ENCODE measurements at regions not wholly inside any gene's neighbourhood (a gene's known extent, or its start where the extent isn't known, plus 50 kb on each side); places are given as distances from the start of the nearest gene placed in this dataset.
"Not testable (repeated sequence)": the region's sequence is repeated elsewhere in the genome, so short reads cannot be mapped to it uniquely, and the experiment has no call there.

DNA sequence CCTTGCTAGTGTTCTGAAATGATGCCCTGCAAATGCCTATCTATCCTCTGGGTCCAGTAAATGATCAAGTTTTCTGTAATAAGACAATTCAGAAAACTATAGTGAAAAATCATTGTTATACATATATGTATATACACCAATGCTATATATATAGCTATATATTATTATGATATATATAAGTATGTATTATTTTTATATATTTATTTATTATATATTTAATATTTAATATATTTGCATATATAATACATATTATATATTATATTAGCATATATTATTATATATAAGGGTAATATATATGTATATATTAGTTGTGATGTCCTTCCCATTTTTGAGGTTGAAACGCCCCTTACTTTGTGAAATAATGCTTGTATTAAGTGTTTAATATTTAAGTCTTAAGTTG lies 181.4 kb upstream of the CACNA2D1 start:
- DNase-seq (ENCODE audit: low spot score): no peak

DNA sequence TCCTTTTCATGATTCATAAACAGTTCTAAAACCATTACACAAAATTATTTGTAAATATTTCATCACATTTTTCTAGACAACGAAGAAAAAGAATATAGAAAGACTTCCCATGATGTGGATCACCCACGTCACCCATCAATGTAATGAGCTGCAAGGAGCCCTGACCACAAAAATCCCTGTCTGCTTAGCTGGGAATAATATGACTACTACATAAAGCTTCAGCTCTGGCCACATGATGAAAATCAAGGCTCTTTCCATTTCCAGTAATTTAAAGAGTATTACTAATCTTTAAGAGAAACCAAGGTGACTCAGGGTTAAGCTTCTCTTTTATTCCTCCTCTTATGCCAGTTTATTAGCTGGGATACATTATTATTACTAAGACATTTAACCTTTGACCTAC lies 180.8 kb upstream of the CACNA2D1 start:
- no peak for DNase-seq (ENCODE audit: low spot score)

DNA sequence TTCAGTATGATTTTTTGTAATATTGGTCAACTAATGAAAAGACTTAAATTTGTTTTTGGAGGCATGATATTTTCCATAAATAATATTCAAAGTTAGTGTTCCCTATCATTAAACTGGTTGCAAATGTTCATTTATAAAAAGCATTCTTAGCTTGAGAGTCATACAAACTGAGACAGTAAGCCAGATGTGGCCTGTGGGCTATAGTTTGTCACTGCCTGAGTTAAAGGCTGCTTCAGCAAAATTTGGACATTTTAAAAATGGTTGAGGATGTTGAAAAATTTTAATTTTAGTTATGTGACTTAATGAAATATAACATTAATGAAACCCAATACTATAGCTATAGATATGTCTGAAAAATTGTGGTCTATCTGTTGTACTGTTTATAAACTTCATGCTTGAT lies 180.2 kb upstream of the CACNA2D1 start:
- no peak for DNase-seq (ENCODE audit: low spot score)

DNA sequence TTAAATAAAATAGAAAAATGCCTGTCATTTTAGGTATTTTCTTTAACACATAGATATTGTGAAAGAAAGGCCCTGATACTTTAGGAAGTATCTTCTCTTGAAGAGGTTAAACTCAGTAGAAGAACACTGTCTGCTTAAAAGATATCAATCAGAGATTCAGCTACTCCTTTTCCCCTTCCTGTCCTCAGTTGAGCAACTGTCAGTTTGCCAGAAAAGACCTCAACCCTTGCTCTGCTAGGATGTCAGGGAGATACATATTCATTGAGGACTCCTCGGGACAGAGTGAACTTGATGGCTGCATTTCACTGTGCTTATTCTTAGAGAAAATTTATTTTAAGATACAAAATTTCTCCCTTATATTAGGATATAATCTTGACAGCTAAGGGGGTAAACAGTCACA lies 173.6 kb upstream of the CACNA2D1 start:
- DNase-seq (ENCODE audit: low spot score): no peak

DNA sequence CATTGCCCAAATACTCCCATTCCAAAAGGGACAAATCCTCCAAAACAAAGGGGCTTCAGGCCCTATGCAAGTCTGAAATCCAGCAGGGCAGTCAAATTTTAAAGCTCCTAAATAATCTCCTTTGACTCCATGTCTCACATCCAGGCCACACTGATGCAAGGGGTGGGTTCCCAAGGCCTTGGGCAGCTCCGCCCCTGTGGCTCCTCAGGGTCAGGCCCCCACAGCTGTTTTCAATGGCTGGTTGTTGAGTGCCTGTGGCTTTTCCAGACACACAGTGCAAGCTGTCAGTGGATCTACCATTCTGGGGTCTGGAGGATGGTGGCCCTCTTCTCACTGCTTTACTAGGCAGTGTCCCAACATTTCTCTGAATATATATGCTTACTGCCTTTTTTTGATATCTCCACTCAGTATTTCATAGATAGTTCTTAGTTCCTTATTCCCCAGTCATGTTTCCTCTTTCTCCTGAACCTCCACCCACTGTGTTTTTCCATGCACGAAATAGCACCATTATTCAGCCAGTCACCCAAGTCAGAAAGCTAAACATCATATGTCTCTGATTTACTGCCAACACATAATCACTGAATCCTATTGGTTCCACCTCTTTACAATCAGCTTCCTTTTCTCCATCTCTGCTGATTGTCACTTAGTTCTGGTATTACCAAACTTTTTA lies 172.6 kb upstream of the CACNA2D1 start:
- no peak for DNase-seq (ENCODE audit: low spot score)

DNA sequence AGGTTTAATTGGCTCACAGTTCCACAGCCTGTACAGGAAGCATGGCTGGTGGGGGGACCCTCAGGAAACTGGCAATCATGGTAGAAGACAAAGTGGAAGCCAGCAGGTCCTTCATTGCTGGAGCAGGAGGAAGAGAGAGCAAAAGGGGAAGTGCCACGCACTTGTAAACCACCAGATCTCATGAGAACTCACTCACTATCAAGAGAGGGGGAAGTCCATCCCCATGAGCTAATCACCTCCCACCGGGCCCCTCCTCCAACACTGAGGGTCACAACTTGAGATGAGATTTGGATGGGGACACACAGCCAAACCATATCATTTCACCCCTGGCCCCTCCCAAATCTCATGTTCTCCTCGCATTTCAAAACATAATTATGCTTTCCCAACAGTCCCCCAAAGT lies 171.9 kb upstream of the CACNA2D1 start:
- DNase-seq (ENCODE audit: low spot score): no peak

DNA sequence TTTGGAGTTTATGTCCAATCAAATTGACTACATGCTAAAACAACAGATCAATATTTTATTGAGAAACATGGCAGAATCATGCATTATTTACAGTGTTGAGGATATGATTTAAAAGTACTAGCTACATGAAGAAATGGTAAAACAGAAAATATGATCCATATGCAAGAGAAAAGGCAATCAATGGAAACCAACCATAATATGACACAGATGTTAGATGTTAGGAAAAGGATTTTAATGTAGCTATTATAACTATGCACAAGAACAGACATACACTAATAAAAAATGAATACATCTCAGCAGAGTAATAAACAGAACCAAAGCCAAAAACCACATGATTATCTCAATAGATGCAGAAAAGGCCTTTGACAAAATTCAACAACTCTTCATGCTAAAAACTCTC lies 166.2 kb upstream of the CACNA2D1 start:
- DNase-seq (ENCODE audit: low spot score): no peak

DNA sequence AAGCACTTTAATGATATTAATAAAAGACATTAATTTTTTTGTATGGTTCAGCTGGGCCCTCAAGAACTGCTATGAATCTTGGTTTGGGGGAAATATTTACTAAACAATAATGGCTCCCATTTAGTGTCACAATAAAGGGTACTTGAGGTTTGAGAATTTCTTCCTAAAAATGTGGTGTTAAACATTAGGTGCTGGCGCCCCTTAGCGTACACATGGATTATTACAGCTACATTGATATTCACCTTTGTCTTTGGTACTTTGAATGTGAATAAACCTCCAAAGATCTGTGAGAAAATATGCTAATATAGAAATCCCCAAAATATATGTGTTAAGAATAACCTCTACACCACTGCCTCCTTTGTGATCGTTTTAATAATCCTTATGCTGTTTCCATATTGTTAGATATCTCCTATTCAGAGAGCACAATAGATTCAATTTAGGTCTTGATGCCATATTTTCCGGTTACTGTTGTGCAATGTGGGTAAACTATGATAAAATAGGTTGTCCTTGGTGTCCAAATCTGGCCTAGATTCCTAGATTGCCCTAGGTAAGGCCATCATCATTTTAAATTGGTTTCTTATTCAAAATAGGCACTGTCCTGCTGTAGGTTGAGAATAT lies 161.8 kb upstream of the CACNA2D1 start:
- no peak for DNase-seq (ENCODE audit: low spot score)

DNA sequence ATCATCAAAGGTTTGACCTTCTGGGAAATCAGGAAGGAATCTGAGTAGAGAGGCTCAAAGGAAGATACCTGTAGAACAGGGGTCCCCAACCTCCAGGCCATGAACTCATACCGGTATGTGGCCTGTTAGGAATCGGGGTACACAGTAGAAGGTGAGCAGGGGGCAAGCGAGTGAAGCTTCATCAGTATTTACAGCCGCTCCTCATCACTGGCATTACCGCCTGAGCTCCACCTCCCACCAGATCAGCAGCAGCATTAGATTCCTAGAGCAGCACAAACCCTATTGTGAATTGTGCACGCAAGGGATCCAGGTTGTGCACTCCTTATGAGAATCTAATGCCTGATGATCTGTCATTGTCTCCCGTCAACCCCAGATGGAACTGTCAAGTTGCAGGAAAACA lies 158.5 kb upstream of the CACNA2D1 start:
- no peak for DNase-seq (ENCODE audit: low spot score)

DNA sequence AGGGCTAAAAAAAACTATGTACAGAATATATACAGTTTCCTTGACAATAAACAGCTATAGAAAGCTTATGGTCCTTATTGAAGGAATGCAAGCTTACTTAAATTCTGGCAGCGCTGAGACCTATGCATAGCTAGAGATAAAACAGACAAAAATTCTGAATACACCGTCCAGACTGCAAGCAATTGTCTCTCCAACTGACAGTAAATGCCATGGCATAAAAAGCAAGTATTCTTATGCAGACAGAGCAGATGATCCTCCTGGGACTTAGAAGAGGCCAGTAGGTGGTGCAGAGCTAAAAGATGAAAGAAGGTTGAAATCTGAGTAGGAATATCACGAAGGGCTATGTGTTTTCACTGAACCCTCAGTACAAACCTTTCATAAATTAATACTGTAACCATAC lies 157.0 kb upstream of the CACNA2D1 start:
- DNase-seq (ENCODE audit: low spot score): no peak

DNA sequence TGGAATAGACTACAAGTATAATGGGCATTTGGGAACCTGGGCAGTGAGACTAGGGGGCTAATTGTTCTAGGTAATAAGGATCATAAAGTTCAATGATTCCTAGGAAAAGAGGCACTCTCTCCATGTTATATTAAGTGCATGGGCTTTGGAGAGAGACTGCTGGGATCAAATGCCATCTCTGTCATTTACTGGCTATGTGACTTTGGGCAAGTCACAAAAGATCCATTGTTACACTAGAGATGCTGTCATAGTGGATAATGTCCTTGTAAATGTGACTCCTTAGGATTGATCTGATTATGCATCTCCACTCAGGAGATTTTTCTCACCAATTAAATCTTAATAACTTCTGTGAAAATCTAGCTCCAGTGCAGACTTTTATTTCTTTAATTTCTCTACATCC lies 156.3 kb upstream of the CACNA2D1 start:
- no peak for DNase-seq (ENCODE audit: low spot score)

DNA sequence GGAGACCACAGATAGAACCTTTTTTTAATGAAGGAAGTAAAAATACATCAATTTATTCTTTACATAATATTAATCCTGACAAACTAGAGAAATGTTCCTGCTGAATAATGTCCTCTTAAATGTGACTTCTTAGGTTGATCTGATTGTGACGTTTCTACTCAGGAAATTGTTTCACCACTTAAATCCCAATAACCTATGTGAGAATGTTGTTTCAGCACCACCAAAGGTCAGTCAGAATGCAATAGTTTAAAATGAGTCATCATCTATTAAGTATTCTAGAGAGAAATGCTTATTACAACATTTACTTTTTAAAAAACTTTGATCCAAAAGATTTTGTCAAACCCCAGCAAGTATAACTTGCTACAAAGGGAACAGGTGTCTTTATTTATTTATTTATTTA lies 155.4 kb upstream of the CACNA2D1 start:
- DNase-seq (ENCODE audit: low spot score): no peak

DNA sequence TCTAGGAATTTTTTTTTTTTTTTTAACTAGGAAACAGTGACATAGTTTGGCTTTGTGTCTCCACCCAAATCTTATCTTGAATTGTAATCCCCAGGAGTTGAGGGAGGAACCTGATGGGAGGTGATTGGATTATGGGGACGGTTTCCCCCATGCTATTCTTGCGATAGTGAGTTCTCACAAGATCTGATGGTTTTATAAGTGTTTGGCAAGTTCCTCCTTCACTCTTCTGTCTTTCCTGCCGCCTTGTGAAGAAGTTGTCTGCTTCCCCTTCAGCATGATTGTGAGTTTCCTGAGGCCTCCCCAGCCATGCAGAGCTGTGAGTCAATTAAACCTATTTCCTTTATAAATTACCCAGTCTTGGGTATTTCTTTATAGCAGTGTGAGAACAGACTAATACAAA lies 152.2 kb upstream of the CACNA2D1 start:
- DNase-seq (ENCODE audit: low spot score): not testable (repeated sequence)

DNA sequence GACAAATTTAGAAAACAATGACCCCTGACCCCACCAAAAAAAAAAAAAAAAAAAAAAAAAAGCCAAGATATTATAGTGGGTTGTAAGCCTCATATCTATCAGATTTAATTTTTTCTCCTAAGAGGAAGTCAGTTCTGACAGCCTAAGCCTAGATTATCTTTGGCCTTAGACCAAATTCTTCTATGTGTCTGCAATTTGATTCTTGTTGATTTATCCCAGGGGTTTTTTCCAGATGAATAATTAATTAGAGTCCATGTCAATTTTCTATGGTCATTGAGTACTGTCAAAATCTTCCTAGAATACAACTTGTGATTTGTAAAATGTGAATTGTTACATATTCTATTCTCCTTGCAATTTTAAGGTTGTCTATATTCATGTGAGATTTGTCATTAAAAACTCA lies 151.6 kb upstream of the CACNA2D1 start:
- no peak for DNase-seq (ENCODE audit: low spot score)

DNA sequence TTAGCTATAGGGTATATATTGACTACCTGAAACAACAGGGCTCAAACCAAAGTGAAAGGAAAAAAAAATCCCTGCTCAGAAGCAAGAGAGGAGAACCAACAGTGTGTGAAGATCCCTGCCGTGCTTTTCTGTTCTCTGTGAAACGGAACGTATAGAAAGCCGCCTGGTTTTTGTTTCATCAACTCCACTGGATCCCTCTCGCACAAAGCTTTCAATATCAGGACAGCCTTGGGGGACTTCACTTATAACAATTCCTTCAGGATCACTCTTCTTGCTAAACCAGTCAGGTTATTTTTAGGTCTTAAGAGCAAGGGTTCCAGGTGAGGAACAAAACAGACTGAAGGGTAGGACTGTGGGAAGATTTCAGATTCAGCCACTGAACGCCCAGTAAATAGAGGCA lies 151.1 kb upstream of the CACNA2D1 start:
- DNase-seq (ENCODE audit: low spot score): no peak

DNA sequence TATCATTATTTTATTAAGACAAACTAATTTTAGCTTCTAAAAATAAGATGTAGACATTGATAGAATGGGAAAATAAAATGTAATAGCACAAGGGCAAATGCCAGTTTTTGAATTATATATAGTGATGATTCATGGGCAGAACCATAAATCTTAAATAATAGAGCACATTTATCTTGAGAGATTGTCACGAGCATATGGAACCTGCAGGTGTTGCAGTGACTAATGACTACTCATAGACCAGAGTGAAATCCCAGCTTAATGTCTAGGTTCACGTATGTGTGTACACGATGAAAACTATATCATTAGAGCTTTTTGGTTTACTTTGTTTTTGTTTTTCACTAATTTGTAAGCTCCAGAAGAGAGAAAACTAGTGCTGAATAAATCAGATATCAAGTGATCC lies 150.2 kb upstream of the CACNA2D1 start:
- DNase-seq (ENCODE audit: low spot score): no peak

DNA sequence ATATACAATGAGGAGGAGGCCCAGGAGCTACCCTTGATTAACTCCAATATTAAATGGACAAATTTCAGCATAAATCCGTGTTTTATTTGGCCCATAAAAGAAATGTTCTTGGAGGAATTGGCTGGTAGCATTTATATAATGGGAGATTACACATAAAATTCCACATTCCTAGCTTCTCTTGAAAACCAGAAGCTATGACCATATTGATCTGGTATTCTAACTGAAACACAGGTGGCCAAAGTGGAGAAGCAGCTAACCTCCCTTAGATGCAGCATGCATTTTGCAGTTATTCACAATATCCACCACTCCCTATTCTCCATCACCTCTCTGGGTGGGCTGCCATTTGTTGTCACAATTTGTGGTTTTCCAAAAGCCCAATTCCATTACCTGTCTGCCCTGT lies 148.8 kb upstream of the CACNA2D1 start:
- no peak for DNase-seq (ENCODE audit: low spot score)

DNA sequence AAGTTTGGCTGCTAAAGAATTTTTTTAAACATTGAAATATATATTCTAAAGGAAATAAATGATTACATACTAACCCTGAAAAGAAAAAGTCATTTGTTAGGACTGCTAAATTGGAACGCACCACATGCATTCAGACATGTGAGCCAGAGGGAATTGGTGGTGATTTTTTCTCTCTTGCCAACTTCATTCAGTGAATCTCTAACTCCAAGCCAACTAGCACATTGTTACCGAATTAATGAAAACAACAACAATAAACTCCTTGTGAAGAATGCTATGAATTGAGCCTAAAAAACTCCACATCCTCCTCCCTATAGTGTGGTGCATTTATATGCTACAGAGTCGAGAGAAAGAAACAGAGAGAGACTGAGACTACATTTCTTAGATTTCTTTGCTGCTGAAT lies 135.5 kb upstream of the CACNA2D1 start:
- no peak for DNase-seq (ENCODE audit: low spot score)

DNA sequence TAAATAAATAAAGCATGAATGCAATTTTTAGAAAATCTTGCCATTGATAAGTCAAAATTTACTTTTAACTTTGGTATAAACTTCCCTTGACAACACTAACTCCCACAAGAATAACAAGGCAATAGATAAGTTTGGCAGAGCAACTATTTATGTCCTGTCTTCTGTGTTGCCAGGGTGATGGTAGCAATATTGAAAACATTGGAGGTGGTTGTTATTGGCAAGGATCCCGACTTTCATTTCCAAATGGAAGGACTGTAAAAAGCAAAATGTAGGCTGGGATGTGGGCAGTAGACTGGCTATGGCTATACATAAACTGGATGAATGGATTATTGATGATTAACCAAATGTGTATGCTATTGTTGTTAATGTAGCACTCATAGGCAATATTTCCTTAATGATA lies 134.9 kb upstream of the CACNA2D1 start:
- DNase-seq (ENCODE audit: low spot score): no peak

DNA sequence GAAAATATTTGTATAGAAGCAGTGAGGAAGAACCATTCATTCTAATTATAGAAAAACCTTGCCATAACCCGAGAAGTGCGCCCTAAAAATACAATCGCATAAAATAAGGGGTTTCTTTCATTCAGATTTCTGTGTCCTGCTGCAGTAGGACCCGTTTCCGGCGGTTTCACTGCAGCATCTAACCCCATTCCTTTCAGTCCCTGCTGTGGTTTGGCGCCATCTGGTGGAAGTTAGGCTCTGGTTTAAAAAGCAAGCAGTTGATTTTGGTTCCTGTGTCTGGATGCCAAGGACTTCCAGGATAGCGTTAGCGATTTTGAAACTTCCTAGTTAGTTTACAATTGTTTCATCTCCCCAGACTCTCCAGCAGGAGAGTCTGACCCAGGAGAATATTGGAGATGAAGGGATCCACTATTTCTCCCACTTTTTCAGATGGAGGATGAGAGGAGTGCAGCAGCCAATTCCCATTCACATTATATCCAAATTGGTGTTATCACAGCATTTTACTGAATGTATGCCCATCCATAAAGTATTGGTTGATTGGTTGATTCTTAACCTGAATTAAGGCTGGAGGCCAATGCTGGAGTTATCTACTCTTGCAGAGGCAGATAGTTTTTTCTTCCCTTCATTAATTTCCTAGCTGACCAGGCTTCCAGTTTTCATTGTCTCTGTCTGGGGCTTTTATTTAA lies 128.8 kb upstream of the CACNA2D1 start:
- DNase-seq (ENCODE audit: low spot score): peak; percentile 51

DNA sequence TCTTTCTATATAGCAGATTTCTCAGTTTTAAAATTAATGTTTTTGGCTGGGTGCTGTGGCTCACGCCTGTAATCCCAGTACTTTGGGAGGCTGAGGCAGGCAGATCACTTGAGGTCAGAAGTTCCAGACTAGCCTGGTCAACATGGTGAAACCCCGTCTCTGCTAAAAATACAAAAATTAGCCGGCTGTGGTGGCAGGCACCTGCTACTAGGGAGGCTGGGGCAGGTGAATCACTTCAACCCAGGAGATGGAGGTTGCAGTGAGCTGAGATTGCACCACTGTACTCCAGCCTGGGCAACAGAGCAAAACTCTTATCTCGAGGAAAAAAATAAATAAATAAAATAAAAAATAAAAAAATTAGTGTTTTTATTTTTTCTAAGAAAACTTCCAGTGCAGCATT lies 127.5 kb upstream of the CACNA2D1 start:
- not testable (repeated sequence) for DNase-seq (ENCODE audit: low spot score)

DNA sequence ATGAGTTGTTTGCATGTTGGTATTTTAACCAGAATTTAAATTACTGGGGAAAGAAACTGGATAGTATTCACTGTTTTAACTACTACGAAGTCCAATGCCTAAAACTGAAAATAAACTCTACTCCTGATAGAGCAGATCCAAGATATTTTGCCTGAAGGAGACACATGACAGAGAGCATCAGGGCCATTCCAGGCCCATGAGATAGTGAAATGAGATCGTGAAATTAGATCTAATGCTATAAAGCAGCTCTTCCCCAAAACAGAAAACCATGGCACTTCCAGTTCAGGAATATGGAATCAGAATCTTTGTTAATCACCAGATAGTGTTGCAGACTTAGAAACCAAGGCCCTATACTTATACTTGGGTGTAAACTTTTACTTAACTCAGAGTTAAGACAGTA lies 124.3 kb upstream of the CACNA2D1 start:
- DNase-seq (ENCODE audit: low spot score): no peak

DNA sequence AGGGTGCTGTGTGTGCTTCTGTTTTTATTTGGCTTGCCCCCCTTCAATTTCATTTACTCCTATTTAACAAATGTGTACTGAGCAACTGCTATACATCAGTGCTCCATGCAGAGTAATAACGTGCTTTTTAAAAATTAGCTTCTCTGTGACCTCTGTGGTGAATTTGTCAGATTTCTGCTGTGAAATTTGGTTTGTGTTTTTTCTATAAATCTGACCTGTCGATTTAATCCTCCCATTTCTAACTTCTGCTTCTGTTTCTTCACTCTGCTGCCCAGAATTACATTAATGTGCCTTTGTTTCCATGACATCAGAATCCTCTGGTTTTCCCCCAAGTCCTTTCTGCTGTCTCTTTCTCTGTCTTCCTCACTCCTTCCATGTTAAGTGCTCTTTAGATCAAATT lies 123.8 kb upstream of the CACNA2D1 start:
- no peak for DNase-seq (ENCODE audit: low spot score)

DNA sequence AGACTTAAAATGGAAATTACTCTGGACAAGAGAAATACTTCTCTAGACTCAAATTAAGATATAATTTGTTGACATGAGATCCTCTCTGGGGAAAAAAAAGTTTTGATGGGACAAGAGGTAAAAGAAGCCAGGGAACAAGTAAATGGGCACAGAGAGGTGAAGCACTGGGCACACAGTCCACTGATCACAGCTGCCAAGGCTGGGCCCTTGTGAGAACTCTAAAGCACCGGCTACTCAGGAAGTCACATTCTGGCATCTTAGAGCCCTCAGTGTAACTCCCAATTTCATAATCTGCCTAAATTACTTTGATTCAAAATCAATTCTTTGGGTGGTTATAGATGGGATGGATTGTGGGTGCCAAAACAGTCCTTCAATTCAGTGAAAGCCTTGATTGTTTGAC lies 123.2 kb upstream of the CACNA2D1 start:
- DNase-seq (ENCODE audit: low spot score): no peak
